Nephron progenitor cell (in vitro differentiated cells): ENCODE measurements at regions not wholly inside any gene's neighbourhood (a gene's known extent, or its start where the extent isn't known, plus 50 kb on each side); places are given as distances from the start of the nearest gene placed in this dataset.
"Not testable (repeated sequence)": the region's sequence is repeated elsewhere in the genome, so short reads cannot be mapped to it uniquely, and the experiment has no call there.

Source experiments
- DNase-seq: peaks from one replicate; pipeline ENCODE4 v3.0.0; 2021
- H3K27ac Mint-ChIP-seq: 2 replicates; pipeline ENCODE4 v1.8.0; 2021; ENCODE audit warnings: mild to moderate bottlenecking, moderate library complexity, mixed read lengths
- H3K27me3 Mint-ChIP-seq: 2 replicates; pipeline ENCODE4 v1.8.0; 2021; ENCODE audit warnings: mild to moderate bottlenecking, low read depth, mixed read lengths; ENCODE audit not compliant: poor library complexity
- H3K36me3 Mint-ChIP-seq: 2 replicates; pipeline ENCODE4 v1.8.0; 2021; ENCODE audit warnings: low read depth, mixed read lengths
- H3K4me1 Mint-ChIP-seq: 2 replicates; pipeline ENCODE4 v1.8.0; 2021; ENCODE audit warnings: mixed read lengths
- H3K4me3 Mint-ChIP-seq: 2 replicates; pipeline ENCODE4 v1.8.0; 2021; ENCODE audit warnings: mild to moderate bottlenecking, moderate library complexity, mixed read lengths
- H3K9me3 Mint-ChIP-seq: 2 replicates; pipeline ENCODE4 v1.8.0; 2021; ENCODE audit warnings: mild to moderate bottlenecking, moderate library complexity, mixed read lengths
- CTCF ChIP-seq: fragments of 200-600 bp; sonication (generic); IDR thresholded peaks from 2 replicates; pipeline ENCODE4 v1.5.0; 2021; ENCODE audit warnings: antibody characterized with exemption

- Mint-ChIP-seq H3K27me3 (no peaks in the 10 kb centered on the region), H3K4me1 (peaks cover 8% of the 10 kb centered on the region), H3K9me3 (peaks cover 4% of the 10 kb centered on the region), H3K4me3 (no peak overlapping the region), H3K27ac (no peak overlapping the region), H3K36me3 (no peaks in the 10 kb centered on the region)
- no peak for DNase-seq
- TF ChIP-seq CTCF: no peak
These were observed 502.2 kb upstream of the SOX11 start for GRCh38 chr2:5190023-5190422.

- DNase-seq: no peak
- Mint-ChIP-seq H3K4me3 (no peak overlapping the region), H3K27me3 (no peaks in the 10 kb centered on the region), H3K36me3 (no peaks in the 10 kb centered on the region), H3K4me1 (no peaks in the 10 kb centered on the region), H3K27ac (no peak overlapping the region), H3K9me3 (peaks cover 4% of the 10 kb centered on the region)
- TF ChIP-seq CTCF: no peak
These were observed 496.5 kb upstream of the SOX11 start for GRCh38 chr2:5195636-5196035.

- H3K36me3 Mint-ChIP-seq: no peaks in the 10 kb centered on the region
- H3K27me3 Mint-ChIP-seq: peaks cover 4% of the 10 kb centered on the region
- TF ChIP-seq CTCF: no peak
- peaks cover 11% of the 10 kb centered on the region for H3K4me1 Mint-ChIP-seq
- peaks cover 4% of the 10 kb centered on the region for H3K9me3 Mint-ChIP-seq
- no peak for DNase-seq
- no peak overlapping the region for H3K27ac Mint-ChIP-seq
- H3K4me3 Mint-ChIP-seq: no peak overlapping the region
These were observed 488.9 kb upstream of the SOX11 start for GRCh38 chr2:5203134-5203755.

GRCh38 chr2:5206742-5207141 lies 485.4 kb upstream of the SOX11 start:
- H3K4me1 Mint-ChIP-seq: peaks cover 11% of the 10 kb centered on the region
- not testable (repeated sequence) for DNase-seq, H3K27ac Mint-ChIP-seq, H3K4me3 Mint-ChIP-seq, H3K36me3 Mint-ChIP-seq, H3K27me3 Mint-ChIP-seq, H3K9me3 Mint-ChIP-seq

GRCh38 chr2:5215989-5216607 lies 476.1 kb upstream of the SOX11 start:
- Mint-ChIP-seq H3K27ac (no peak overlapping the region), H3K9me3 (no peaks in the 10 kb centered on the region), H3K36me3 (no peaks in the 10 kb centered on the region), H3K27me3 (no peaks in the 10 kb centered on the region), H3K4me1 (no peaks in the 10 kb centered on the region), H3K4me3 (no peak overlapping the region)
- no peak for DNase-seq
- no peak for TF ChIP-seq CTCF

- Mint-ChIP-seq H3K4me3 (no peak overlapping the region), H3K4me1 (peaks cover 5% of the 10 kb centered on the region), H3K27me3 (peaks cover 10% of the 10 kb centered on the region), H3K9me3 (no peaks in the 10 kb centered on the region), H3K36me3 (no peaks in the 10 kb centered on the region), H3K27ac (no peak overlapping the region)
- TF ChIP-seq CTCF: no peak
- no peak for DNase-seq
These were observed 465.0 kb upstream of the SOX11 start for GRCh38 chr2:5227062-5227699.
